IMR-90 (cell line): ENCODE measurements at regions not wholly inside any gene's neighbourhood (a gene's known extent, or its start where the extent isn't known, plus 50 kb on each side); places are given as distances from the start of the nearest gene placed in this dataset.

Experiments used
- CTCF ChIP-seq: conservative IDR thresholded peaks from 2 replicates; pipeline ENCODE4 v1.5.1; 2012; ENCODE audit warnings: mild to moderate bottlenecking, low read depth, low read length, improper control_type of control experiment
- ELK1 ChIP-seq: fragments of 150-350 bp; IDR thresholded peaks from 2 replicates; pipeline ENCODE4 v1.6.1; 2016; ENCODE audit warnings: low read depth, mild to moderate bottlenecking, low read length, moderate library complexity, borderline replicate concordance
- MAFK ChIP-seq: IDR thresholded peaks from 2 replicates; pipeline ENCODE4 v1.6.1; 2012; ENCODE audit warnings: low read depth, low read length, improper control_type of control experiment
- MXI1 ChIP-seq: IDR thresholded peaks from 2 replicates; pipeline ENCODE4 v1.6.1; 2012; ENCODE audit warnings: low read depth, mild to moderate bottlenecking, low read length, moderate library complexity, borderline replicate concordance
- POLR2A ChIP-seq: IDR thresholded peaks from 2 replicates; pipeline ENCODE4 v1.6.1; 2012; ENCODE audit warnings: mild to moderate bottlenecking, low read depth, low read length
- RAD21 ChIP-seq: IDR thresholded peaks from 2 replicates; pipeline ENCODE4 v1.6.1; 2012; ENCODE audit warnings: low read length, improper control_type of control experiment
- SMC3 ChIP-seq: fragments of 150-350 bp; IDR thresholded peaks from 2 replicates; pipeline ENCODE4 v1.6.1; 2016; ENCODE audit warnings: low read depth, mild to moderate bottlenecking, antibody characterized with exemption, low read length, moderate library complexity
- TF ChIP-seq, protein P1 (sequence below): fragments of 150-350 bp; IDR thresholded peaks from 2 replicates; pipeline ENCODE4 v1.6.1; 2017; ENCODE audit warnings: mild to moderate bottlenecking, antibody characterized with exemption, low read length, low read depth

DNA sequence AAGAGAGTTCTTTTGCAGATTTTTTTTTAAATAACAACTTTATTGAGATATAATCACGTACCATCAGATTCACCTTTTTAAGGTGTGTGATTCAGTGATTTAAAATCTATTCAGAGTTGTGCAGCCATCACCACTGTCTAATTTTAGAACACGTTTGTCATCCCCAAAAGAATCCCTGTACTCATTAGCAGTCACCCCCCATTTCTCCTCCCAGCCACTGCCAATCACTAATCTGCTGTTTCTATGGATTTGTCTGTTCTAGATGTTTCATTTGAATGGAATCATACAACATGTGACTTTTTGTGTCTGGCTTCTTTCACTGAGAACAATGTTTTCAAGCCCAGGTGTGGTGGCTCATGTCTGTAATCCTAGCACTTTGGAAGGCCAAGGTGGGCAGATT, 55.4 kb upstream of the RAPH1 start:
- TF ChIP-seq MAFK (no peak), ELK1 (no peak), RAD21 (no peak), POLR2A (no peak), CTCF (no peak), SMC3 (no peak), MXI1 (no peak)
- TF ChIP-seq, protein P1, sequence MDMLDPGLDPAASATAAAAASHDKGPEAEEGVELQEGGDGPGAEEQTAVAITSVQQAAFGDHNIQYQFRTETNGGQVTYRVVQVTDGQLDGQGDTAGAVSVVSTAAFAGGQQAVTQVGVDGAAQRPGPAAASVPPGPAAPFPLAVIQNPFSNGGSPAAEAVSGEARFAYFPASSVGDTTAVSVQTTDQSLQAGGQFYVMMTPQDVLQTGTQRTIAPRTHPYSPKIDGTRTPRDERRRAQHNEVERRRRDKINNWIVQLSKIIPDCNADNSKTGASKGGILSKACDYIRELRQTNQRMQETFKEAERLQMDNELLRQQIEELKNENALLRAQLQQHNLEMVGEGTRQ: no peak
